ENCODE measurements at regions not wholly inside any gene's neighbourhood (a gene's known extent, or its start where the extent isn't known, plus 50 kb on each side); places are given as distances from the start of the nearest gene placed in this dataset.
A peak's percentile ranks its signal among the peaks of the same experiment; 100 is the strongest.

- DNase-seq (ENCODE audit: low read depth): no peak
- H3K4me3 ChIP-seq (ENCODE audit: low read depth, low read length): no peak overlapping the region
- TF ChIP-seq MYC (IDR thresholded peaks at IDR 0.05; ENCODE audit: low read depth, low read length) (no peak), MAX (IDR thresholded peaks at IDR 0.05; ENCODE audit: low read depth, low read length) (no peak)
These were observed 102.7 kb downstream of the RASSF10 start for GRCh38 chr11:13111813-13112130.

- DNase-seq (ENCODE audit: low read depth): peak; percentile 19
- H3K4me3 ChIP-seq (ENCODE audit: low read depth, low read length): no peak overlapping the region
- TF ChIP-seq MYC (IDR thresholded peaks at IDR 0.05; ENCODE audit: low read depth, low read length) (no peak), CTCF (IDR thresholded peaks at IDR 0.05; ENCODE audit: low read depth, low read length) (peak; percentile 30)
These were observed 105.7 kb downstream of the RASSF10 start for GRCh38 chr11:13114566-13115379.

GRCh38 chr11:13115380-13115675, 106.2 kb downstream of the RASSF10 start:
- TF ChIP-seq POLR2A (IDR thresholded peaks at IDR 0.05; ENCODE audit: extremely low read depth, insufficient read length) (no peak), CTCF (IDR thresholded peaks at IDR 0.05; ENCODE audit: low read depth, low read length) (no peak)
- H3K4me3 ChIP-seq (ENCODE audit: low read depth, low read length): no peak overlapping the region

GRCh38 chr11:13116491-13116890, 107.4 kb downstream of the RASSF10 start:
- DNase-seq (ENCODE audit: low read depth): no peak
- H3K4me3 ChIP-seq (ENCODE audit: low read depth, low read length): no peak overlapping the region
- TF ChIP-seq MYC (IDR thresholded peaks at IDR 0.05; ENCODE audit: low read depth, low read length) (no peak), POLR2A (IDR thresholded peaks at IDR 0.05; ENCODE audit: extremely low read depth, insufficient read length) (no peak), CTCF (IDR thresholded peaks at IDR 0.05; ENCODE audit: low read depth, low read length) (no peak), MAX (IDR thresholded peaks at IDR 0.05; ENCODE audit: low read depth, low read length) (no peak)

More at GRCh38 chr11:13115380-13115675, 106.2 kb downstream of the RASSF10 start:
- no peak for DNase-seq (ENCODE audit: low read depth)

GRCh38 chr11:13117344-13117743, 108.2 kb downstream of the RASSF10 start:
- DNase-seq (ENCODE audit: low read depth): no peak
- no peak for TF ChIP-seq MAX (IDR thresholded peaks at IDR 0.05; ENCODE audit: low read depth, low read length)
- no peak for TF ChIP-seq MYC (IDR thresholded peaks at IDR 0.05; ENCODE audit: low read depth, low read length)
- TF ChIP-seq CTCF (IDR thresholded peaks at IDR 0.05; ENCODE audit: low read depth, low read length): no peak
- TF ChIP-seq POLR2A (IDR thresholded peaks at IDR 0.05; ENCODE audit: extremely low read depth, insufficient read length): no peak
- H3K4me3 ChIP-seq (ENCODE audit: low read depth, low read length): no peak overlapping the region

GRCh38 chr11:13118194-13118593, 109.1 kb downstream of the RASSF10 start:
- TF ChIP-seq POLR2A (IDR thresholded peaks at IDR 0.05; ENCODE audit: extremely low read depth, insufficient read length): no peak
- DNase-seq (ENCODE audit: low read depth): no peak
- H3K4me3 ChIP-seq (ENCODE audit: low read depth, low read length): no peak overlapping the region

- TF ChIP-seq POLR2A (IDR thresholded peaks at IDR 0.05; ENCODE audit: extremely low read depth, insufficient read length) (no peak), MAX (IDR thresholded peaks at IDR 0.05; ENCODE audit: low read depth, low read length) (no peak), CTCF (IDR thresholded peaks at IDR 0.05; ENCODE audit: low read depth, low read length) (no peak), MYC (IDR thresholded peaks at IDR 0.05; ENCODE audit: low read depth, low read length) (no peak)
- H3K4me3 ChIP-seq (ENCODE audit: low read depth, low read length): no peak overlapping the region
- no peak for DNase-seq (ENCODE audit: low read depth)
These were observed 109.5 kb downstream of the RASSF10 start for GRCh38 chr11:13118650-13119049.
